Endothelial cell of umbilical vein (primary cell): ENCODE measurements at regions not wholly inside any gene's neighbourhood (a gene's known extent, or its start where the extent isn't known, plus 50 kb on each side); places are given as distances from the start of the nearest gene placed in this dataset.

ENCODE experiments used
- CTCF ChIP-seq, 2 donors: IDR thresholded peaks; 1 replicate in 1 of 2; 2 replicates in 1 of 2; pipeline ENCODE4 v1.5.1; 2011; ENCODE audit warnings: low read length in 2 of 2, mild to moderate bottlenecking in 2 of 2, moderate library complexity in 2 of 2, control low read depth in 1 of 2, inconsistent platforms in 1 of 2, low read depth in 1 of 2; ENCODE audit not compliant: insufficient read depth in 1 of 2; ENCODE audit errors: extremely low read depth in 1 of 2
- EZH2 ChIP-seq: IDR thresholded peaks from 2 replicates; pipeline ENCODE4 v1.6.1; 2012; ENCODE audit warnings: borderline replicate concordance, low read depth, mild to moderate bottlenecking, moderate library complexity, low read length, inconsistent platforms; ENCODE audit not compliant: severe bottlenecking
- GATA2 ChIP-seq: IDR thresholded peaks from 2 replicates; pipeline ENCODE4 v1.7.0; 2011; ENCODE audit warnings: low read depth, mild to moderate bottlenecking, moderate library complexity, mixed read lengths, low read length; ENCODE audit not compliant: insufficient read length, insufficient read depth
- JUN ChIP-seq: IDR thresholded peaks from 2 replicates; pipeline ENCODE4 v1.6.1; 2011; ENCODE audit warnings: borderline replicate concordance, low read depth; ENCODE audit not compliant: insufficient read length, insufficient read depth
- MAX ChIP-seq: IDR thresholded peaks from 2 replicates; pipeline ENCODE4 v1.6.1; 2011; ENCODE audit not compliant: insufficient read depth, insufficient read length
- MYC ChIP-seq: IDR thresholded peaks from one replicate; pipeline ENCODE4 v1.6.1; 2011; ENCODE audit warnings: mild to moderate bottlenecking, low read depth, low read length
- POLR2A ChIP-seq: IDR thresholded peaks from 2 replicates; pipeline ENCODE4 v1.6.1; 2012; ENCODE audit warnings: low read depth, mild to moderate bottlenecking, control low read depth, low read length
- POLR2AphosphoS5 ChIP-seq: IDR thresholded peaks from 2 replicates; pipeline ENCODE4 v1.6.1; 2012; ENCODE audit warnings: low read depth, mild to moderate bottlenecking, control low read depth, low read length, moderate library complexity; ENCODE audit not compliant: insufficient read depth

GRCh38 chr10:64426745-64427144, 905.5 kb downstream of the REEP3 start:
- TF ChIP-seq CTCF (IDR thresholded peaks at IDR 0.05; ENCODE audit: extremely low read depth in 1 of 2, insufficient read depth in 1 of 2, low read depth in 1 of 2, low read length in 2 of 2) (no peak), POLR2A (no peak), MAX (no peak), EZH2 (no peak), JUN (no peak), POLR2AphosphoS5 (no peak), GATA2 (no peak), MYC (no peak)
